Activated CD4-positive, alpha-beta T cell treated with anti-CD3 and anti-CD28 coated beads, Interleukin-2, amount 50 U/mL, for 16 hours (primary cell): ENCODE measurements at regions not wholly inside any gene's neighbourhood (a gene's known extent, or its start where the extent isn't known, plus 50 kb on each side); places are given as distances from the start of the nearest gene placed in this dataset.

ENCODE experiments used
- DNase-seq: peaks from one replicate; pipeline ENCODE4 v3.0.0-alpha.2; 2020

- DNase-seq = no peak
Observed at GRCh38 chr3:102757950-102758349, 323.1 kb downstream of the ZPLD1 start.

- DNase-seq = no peak
Observed at GRCh38 chr3:102761766-102762165, 327.0 kb downstream of the ZPLD1 start.

- no peak for DNase-seq
Observed at GRCh38 chr3:102790747-102791325, 356.0 kb downstream of the ZPLD1 start.

GRCh38 chr3:102791641-102792589 lies 357.1 kb downstream of the ZPLD1 start:
- no peak for DNase-seq

GRCh38 chr3:102796804-102797203 lies 362.0 kb downstream of the ZPLD1 start:
- no peak for DNase-seq

- DNase-seq = no peak
Observed at GRCh38 chr3:102802819-102803420, 368.1 kb downstream of the ZPLD1 start.

- no peak for DNase-seq
Observed at GRCh38 chr3:102810937-102811336, 376.1 kb downstream of the ZPLD1 start.

- DNase-seq = no peak
Observed at GRCh38 chr3:102826636-102827035, 391.8 kb downstream of the ZPLD1 start.

DNA sequence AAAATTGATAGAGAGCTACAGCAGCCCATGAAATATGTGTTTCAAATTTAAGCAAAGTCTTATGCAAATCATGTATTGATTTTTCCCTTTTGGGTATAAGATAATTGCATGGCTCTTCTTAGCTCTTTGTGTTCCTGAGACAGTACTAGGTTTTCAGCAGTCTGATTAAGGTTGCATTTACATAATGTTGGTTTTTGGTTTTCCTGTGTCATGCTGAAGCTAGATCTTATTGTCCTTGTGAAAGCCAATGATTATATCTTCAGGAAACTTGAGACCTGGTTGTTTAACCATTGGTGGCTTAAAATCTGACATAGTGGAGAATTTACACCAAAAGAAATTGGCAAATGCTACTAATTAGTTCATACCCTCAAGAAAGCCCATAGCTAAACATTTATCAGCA lies 392.6 kb downstream of the ZPLD1 start:
- no peak for DNase-seq

DNA sequence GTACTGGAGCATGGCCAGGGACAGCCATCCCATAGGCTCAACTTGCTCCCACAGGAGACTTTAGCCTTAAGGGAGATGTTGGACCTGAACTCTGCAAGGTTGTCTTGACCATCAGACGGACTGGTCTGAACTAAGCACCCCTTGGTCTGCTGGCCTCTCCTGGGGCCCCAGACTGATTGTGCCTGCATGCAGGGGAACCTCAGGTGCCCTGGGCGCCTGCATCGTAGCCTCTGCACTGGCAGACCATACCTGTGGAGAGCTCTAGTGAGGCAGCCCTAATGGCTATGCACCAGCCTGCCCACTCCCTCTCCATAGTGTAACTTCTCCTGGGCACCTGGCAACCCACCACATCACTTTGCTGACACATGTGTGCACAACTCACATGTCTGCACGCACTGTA lies 395.6 kb downstream of the ZPLD1 start:
- DNase-seq = no peak

- DNase-seq = no peak
Observed at GRCh38 chr3:102841866-102842265, 407.1 kb downstream of the ZPLD1 start.

DNA sequence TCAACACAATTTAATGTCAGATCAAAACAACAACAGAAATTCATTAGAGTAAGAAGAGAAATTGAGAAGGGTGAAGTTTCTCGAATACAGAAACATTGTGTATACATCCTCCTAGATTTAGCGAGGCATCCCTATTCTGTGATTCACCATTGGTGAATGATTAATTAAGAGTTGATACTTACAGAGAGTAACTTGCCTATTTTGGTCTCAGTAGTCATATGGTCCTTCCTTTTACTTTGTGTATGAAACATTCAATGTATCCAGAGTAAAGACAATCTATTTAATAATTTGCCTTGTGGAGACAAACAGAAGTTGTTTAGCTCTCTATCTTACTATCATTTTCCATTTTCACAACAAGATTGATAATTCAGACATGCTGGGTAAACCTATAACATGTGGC lies 432.0 kb downstream of the ZPLD1 start:
- DNase-seq = no peak

DNA sequence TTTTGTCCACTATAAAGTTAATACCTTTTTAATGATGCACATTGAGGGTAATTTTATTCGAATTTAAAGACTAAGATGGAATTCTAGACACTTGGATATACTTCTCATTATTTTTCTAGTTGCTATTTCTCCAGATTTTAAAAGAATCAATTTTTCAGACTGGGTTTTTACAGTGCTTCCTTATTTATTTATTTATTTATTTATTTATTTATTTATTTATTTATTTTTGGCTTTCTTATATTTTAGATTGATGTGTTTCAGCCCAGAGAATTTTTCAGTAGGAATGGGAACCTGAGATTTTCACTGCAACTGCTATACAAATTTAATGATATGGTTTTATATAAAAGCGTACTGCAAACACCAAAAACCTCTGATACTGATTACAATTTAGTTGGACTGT lies 448.7 kb downstream of the ZPLD1 start:
- DNase-seq = no peak

DNA sequence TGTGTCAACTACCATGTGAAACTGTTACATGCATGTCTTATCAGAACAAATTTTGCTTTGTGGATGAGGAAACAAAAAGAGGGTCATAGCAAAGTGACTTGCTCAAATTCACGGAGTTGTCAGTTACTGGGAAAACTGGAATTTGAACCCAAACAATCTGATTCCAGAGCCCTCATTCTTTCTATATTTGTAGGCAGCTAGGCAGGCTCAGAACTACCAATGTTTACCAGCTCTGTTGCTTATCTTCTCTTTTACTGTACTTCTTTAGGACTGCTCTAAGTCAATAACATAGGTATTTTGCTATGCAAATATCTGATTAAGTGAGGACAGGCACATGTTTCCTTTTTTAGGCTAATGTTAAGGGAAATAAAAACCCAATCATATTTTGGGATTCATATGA lies 450.5 kb downstream of the ZPLD1 start:
- no peak for DNase-seq

DNA sequence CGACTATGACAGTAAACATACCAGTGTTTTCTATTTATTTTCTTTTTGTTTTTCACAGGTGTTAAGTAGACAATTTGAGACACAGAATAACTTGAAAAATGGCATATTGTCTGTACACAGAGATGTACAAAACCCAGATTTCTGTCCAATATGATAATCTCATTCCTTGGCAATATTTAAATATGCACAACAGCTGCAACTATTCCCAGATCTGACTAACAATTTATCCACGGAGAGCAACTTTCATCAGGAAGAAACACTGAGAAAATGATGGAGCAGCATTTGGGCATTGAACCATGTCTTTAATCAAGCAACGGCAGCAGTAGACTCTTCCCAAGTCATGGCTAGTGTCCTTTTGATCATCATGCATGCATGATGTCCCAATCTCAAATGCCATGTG lies 452.6 kb downstream of the ZPLD1 start:
- no peak for DNase-seq

DNA sequence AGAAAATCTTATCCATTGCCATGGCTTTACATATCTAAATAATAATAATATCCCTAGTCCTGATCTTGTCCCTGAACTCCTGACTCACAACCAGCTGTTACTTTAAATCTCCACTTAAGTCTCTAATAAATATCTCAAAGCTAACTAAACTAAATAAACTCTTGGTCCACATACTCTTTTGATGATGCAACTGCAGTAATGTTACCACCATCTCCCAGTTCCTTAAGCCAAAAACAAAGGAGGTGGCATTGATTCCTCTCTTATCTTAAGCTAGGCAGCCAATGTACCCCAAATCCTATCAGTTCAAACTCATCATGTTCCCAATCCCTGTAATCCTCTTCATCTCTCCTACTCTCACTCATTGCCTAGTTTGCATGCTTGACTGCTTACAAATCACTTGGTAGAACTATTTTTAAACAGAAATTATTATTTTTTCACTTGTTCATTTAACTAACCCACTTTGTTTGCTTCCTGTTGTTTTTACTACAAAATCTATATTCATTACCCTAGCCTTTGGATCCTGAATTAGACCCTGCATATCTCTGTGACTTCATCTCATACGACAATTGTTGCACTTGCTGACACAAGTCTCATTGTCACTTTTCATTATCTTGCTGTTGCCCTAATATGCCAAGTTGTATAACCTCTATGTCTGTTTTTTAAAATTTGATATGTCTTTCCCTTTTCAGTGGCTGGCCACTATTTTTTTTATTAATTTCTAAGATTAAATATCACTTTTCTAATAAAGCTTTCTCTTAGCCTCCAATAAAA lies 462.2 kb downstream of the ZPLD1 start:
- DNase-seq = no peak

DNA sequence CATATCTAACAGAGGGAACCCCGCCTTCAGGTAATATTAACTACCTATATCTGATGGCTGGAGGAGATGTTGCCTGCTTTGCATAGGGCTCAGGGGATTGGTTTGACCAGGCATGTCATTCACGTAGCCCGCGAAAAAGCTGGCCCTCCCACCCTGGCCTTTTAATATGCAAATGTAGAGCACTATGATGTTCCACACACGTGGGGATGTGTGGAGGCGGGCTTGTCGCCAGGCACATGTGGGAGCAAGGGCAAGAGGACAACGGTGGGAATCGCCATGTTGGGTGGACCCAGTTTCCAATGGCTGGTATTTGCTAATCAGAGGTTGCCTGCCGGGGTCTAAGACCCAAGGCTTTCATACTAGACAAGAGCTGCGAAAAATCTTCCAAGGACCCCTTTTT lies 469.8 kb downstream of the ZPLD1 start:
- no peak for DNase-seq

DNA sequence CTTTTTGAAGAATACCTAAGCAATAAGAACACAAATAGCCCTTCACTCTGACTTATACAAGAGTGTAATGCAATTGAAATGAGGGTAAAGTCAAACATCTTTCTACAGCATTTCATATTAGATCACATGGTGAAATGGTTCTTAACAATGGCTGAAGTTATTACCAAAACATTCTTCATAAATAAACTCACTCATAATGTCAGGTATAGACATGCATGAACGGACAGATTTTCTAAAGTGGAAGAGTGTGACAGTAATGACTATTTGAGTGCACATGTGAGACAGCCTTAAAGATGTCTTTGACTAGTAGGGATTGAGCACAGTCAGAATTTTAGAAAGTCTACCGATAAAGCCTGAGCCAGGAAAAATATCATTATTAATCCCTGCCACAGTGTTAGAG lies 471.0 kb downstream of the ZPLD1 start:
- DNase-seq = no peak

GRCh38 chr3:102906818-102907217 lies 472.0 kb downstream of the ZPLD1 start:
- DNase-seq = no peak

- DNase-seq = no peak
Observed at GRCh38 chr3:102909904-102910303, 475.1 kb downstream of the ZPLD1 start.

DNA sequence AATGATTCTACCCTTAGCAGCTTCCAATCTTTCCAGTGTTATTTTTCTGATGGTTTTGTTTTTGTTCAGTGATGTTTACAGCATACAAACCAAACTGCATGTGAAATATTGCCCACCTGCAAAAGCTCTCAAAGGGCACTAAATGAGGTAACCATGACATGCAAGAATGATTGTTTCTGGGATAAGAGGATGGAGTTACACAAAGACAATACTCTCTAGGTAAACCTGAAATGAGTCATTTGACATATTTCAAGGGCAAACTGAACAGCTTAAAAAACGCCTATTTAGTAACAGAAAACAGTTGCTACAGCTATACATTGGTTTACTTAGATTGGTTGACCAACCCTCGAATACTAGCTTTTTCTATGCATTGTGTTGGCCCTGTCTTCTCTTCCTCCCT lies 481.7 kb downstream of the ZPLD1 start:
- no peak for DNase-seq

DNA sequence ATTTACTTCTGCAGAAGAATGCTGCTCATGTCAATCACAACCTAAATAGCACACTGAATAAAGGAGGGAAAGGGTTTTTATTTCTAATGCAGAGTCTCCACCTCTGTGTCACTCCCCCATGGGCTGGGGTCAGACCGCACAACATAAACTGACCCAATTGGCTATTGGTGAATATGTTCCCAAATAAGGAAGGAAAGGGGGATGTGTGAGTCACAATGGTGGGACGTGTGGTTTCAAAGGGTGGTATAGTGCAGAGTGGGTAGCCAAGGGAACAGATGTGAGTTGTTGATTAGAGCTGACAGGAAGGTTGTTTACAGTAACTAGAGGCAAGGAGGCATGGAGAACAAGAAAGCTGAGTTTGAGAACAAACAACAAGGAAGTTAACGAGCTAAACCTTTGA lies 491.8 kb downstream of the ZPLD1 start:
- DNase-seq = no peak

GRCh38 chr3:102933377-102933776 lies 498.6 kb downstream of the ZPLD1 start:
- DNase-seq = no peak
